ENCODE measurements at regions not wholly inside any gene's neighbourhood (a gene's known extent, or its start where the extent isn't known, plus 50 kb on each side); places are given as distances from the start of the nearest gene placed in this dataset.

- TF ChIP-seq CTCF (conservative IDR thresholded peaks at IDR 0.05; ENCODE audit: low read depth, low read length) (no peak), EZH2phosphoT487 (IDR thresholded peaks at IDR 0.05; ENCODE audit: borderline replicate concordance, low read length) (no peak)
Observed at GRCh38 chr4:136750897-136751296, 781.4 kb downstream of the PCDH18 start.
